ENCODE measurements at regions not wholly inside any gene's neighbourhood (a gene's known extent, or its start where the extent isn't known, plus 50 kb on each side); places are given as distances from the start of the nearest gene placed in this dataset.

GRCh38 chr5:96499753-96500345 is 66.8 kb upstream of the PCSK1 start:
- 73 to 86% methylated on average over 8 of the region's 8 CpGs for WGBS, 2 donors
- no peak overlapping the region for H3K4me3 ChIP-seq
- H3K27ac ChIP-seq: no peak overlapping the region
- no peaks in the 10 kb centered on the region for H3K4me1 ChIP-seq
- DNase-seq (ENCODE audit: low spot score in 2 of 2): no peak
- H3K27me3 ChIP-seq: no peaks in the 10 kb centered on the region
- TF ChIP-seq CTCF (IDR thresholded peaks at IDR 0.05) (no peak), POLR2A (IDR thresholded peaks at IDR 0.05) (no peak), EP300 (IDR thresholded peaks at IDR 0.05) (no peak)
- H3K9me3 ChIP-seq: peaks cover 0 to 3% (median 0%) of the 10 kb centered on the region in 4 donors
- H3K36me3 ChIP-seq: no peaks in the 10 kb centered on the region

GRCh38 chr5:96501991-96502646 is 69.1 kb upstream of the PCSK1 start:
- Histone ChIP-seq H3K4me1 (no peaks in the 10 kb centered on the region), H3K27me3 (no peaks in the 10 kb centered on the region), H3K27ac (no peak overlapping the region), H3K9me3 (peaks cover 0 to under 1% (median 0%) of the 10 kb centered on the region in 4 donors), H3K36me3 (no peaks in the 10 kb centered on the region), H3K4me3 (no peak overlapping the region)
- DNase-seq (ENCODE audit: low spot score in 2 of 2): no peak
- WGBS, 2 donors: 72 to 74% methylated on average over 1 of the region's 1 CpG
- TF ChIP-seq CTCF (IDR thresholded peaks at IDR 0.05): no peak
- no peak for TF ChIP-seq POLR2A (IDR thresholded peaks at IDR 0.05)
- no peak for TF ChIP-seq EP300 (IDR thresholded peaks at IDR 0.05)

- no peaks in the 10 kb centered on the region for H3K36me3 ChIP-seq
- no peaks in the 10 kb centered on the region for H3K27me3 ChIP-seq
- no peak overlapping the region for H3K4me3 ChIP-seq
- TF ChIP-seq CTCF (IDR thresholded peaks at IDR 0.05) (no peak), EP300 (IDR thresholded peaks at IDR 0.05) (no peak), POLR2A (IDR thresholded peaks at IDR 0.05) (no peak)
- no peaks in the 10 kb centered on the region for H3K4me1 ChIP-seq
- H3K27ac ChIP-seq: no peak overlapping the region
- H3K9me3 ChIP-seq: no peaks in the 10 kb centered on the region
- 69 to 71% methylated on average over 15 of the region's 15 CpGs for WGBS, 2 donors
- no peak for DNase-seq (ENCODE audit: low spot score in 2 of 2)
Observed at GRCh38 chr5:96503501-96504236, 70.6 kb upstream of the PCSK1 start.

GRCh38 chr5:96506376-96506775 is 73.3 kb upstream of the PCSK1 start:
- Histone ChIP-seq H3K27ac (no peak overlapping the region), H3K9me3 (no peaks in the 10 kb centered on the region), H3K4me3 (no peak overlapping the region), H3K36me3 (no peaks in the 10 kb centered on the region), H3K4me1 (no peaks in the 10 kb centered on the region), H3K27me3 (no peaks in the 10 kb centered on the region)
- no peak for TF ChIP-seq EP300 (IDR thresholded peaks at IDR 0.05)
- DNase-seq (ENCODE audit: low spot score in 2 of 2): no peak
- WGBS, 2 donors: 75 to 87% methylated on average over 1 of the region's 1 CpG

GRCh38 chr5:96506866-96507527 is 73.9 kb upstream of the PCSK1 start:
- no peak for DNase-seq (ENCODE audit: low spot score in 2 of 2)
- H3K36me3 ChIP-seq: no peaks in the 10 kb centered on the region
- 85 to 86% methylated on average over 7 of the region's 7 CpGs for WGBS, 2 donors
- H3K27me3 ChIP-seq: no peaks in the 10 kb centered on the region
- H3K4me3 ChIP-seq: no peak overlapping the region
- H3K4me1 ChIP-seq: no peaks in the 10 kb centered on the region
- TF ChIP-seq POLR2A (IDR thresholded peaks at IDR 0.05) (no peak), EP300 (IDR thresholded peaks at IDR 0.05) (no peak), CTCF (IDR thresholded peaks at IDR 0.05) (no peak)
- no peak overlapping the region for H3K27ac ChIP-seq
- H3K9me3 ChIP-seq: no peaks in the 10 kb centered on the region

Data from tibial nerve (tissue), 4 donors.